SH-SY5Y (cell line): ENCODE measurements at regions not wholly inside any gene's neighbourhood (a gene's known extent, or its start where the extent isn't known, plus 50 kb on each side); places are given as distances from the start of the nearest gene placed in this dataset.

Source experiments
- GATA2 ChIP-seq: IDR thresholded peaks from 2 replicates; pipeline ENCODE4 v1.6.1; 2011; ENCODE audit warnings: mild to moderate bottlenecking, low read depth, low read length
- GATA3 ChIP-seq: IDR thresholded peaks from 2 replicates; pipeline ENCODE4 v1.6.1; 2011; ENCODE audit warnings: low read depth, mild to moderate bottlenecking, low read length, moderate library complexity

- TF ChIP-seq GATA3 (no peak), GATA2 (no peak)
Observed at GRCh38 chr2:46843316-46843715, 72.3 kb downstream of the MCFD2 start.
